ENCODE measurements at regions not wholly inside any gene's neighbourhood (a gene's known extent, or its start where the extent isn't known, plus 50 kb on each side); places are given as distances from the start of the nearest gene placed in this dataset.
A peak's percentile ranks its signal among the peaks of the same experiment; 100 is the strongest.

DNA sequence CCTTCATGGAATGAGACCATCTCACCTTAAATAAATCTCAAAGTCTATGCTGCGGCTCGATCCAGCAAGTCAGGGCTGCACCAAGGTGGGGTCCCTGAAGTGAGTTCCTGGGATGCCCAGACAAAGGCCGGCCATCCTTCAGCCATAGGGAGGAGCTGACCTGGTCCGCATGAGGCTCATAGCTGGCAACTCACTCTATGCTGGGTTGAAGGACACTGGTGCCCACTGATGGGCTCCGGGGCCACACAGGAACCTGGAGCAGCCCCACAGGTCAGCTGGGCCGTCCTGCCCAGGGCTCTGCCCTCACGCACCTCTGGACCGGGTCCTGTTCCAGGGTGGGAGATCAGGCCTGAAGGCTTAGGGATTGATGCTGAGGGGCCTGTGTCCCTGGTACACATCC is 1339.3 kb downstream of the TBC1D22A start:
- peaks cover 44% of the 10 kb centered on the region for H3K4me1 ChIP-seq (ENCODE audit: insufficient read depth, low read length, poor library complexity, severe bottlenecking)

DNA sequence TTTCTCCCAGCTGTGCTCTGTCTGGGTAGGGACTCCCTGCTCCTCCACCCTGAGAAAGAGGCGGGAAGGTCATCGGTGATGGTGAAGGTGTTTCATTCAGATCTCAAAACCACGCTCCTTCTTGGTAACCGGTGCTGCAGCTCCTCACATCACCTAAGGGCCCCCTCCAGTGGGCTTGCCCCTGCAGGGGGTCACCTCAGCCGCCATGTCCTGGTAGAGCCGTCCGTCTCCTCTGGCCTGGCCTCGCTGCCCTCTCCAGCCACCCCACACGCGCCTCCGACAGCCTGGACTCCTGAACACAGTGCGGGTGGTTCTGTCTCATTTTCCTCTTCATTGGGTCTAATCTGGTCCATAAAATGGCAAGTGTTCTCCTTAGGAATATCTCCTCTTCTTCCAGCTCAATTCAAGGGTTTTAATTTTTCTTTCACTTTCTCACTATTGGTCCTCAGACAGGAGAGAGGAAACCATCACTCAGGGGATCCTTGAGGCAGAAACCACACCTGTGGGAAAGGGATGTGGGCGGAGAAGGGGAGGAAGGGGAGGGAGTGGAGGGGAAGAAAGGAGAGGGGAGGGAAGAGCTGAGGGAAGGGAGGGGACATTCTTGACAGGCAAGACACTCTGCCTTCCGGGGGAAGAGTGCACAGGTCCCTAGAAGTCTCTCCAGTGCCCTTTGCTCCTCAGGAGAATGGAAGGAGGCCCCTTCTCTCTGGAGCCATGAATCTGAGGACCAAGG is 1338.4 kb downstream of the TBC1D22A start:
- Histone ChIP-seq H3K9ac (ENCODE audit: low read depth, low read length, poor library complexity, severe bottlenecking) (peak overlapping the region; percentile 67), H4K20me1 (ENCODE audit: insufficient read depth, low read length, poor library complexity, severe bottlenecking) (no peaks in the 10 kb centered on the region), H3K4me1 (ENCODE audit: insufficient read depth, low read length, poor library complexity, severe bottlenecking) (peaks cover 49% of the 10 kb centered on the region), H3K36me3 (ENCODE audit: insufficient read depth, low read length) (no peaks in the 10 kb centered on the region), H3K4me2 (ENCODE audit: low read depth, low read length, poor library complexity, severe bottlenecking) (no peak overlapping the region), H3K4me3 (ENCODE audit: low read length, poor library complexity, severe bottlenecking) (no peak overlapping the region), H3K9me3 (ENCODE audit: insufficient read depth, low read depth, low read length) (no peaks in the 10 kb centered on the region), H2AFZ (ENCODE audit: low read length) (no peak overlapping the region), H3K9me2 (replicated peaks; ENCODE audit: low read depth, low read length) (no peaks in the 10 kb centered on the region), H3K79me2 (ENCODE audit: insufficient read depth, low read length) (no peaks in the 10 kb centered on the region), H3F3A (ENCODE audit: low read depth) (peaks cover 8% of the 10 kb centered on the region; the same call in 1 of the 2 replicates), H3K27me3 (ENCODE audit: insufficient read depth, low read length, poor library complexity, severe bottlenecking) (no peaks in the 10 kb centered on the region)
- no peak for TF ChIP-seq EZH2phosphoT487 (IDR thresholded peaks at IDR 0.05; ENCODE audit: borderline replicate concordance)
- TF ChIP-seq, protein P1, sequence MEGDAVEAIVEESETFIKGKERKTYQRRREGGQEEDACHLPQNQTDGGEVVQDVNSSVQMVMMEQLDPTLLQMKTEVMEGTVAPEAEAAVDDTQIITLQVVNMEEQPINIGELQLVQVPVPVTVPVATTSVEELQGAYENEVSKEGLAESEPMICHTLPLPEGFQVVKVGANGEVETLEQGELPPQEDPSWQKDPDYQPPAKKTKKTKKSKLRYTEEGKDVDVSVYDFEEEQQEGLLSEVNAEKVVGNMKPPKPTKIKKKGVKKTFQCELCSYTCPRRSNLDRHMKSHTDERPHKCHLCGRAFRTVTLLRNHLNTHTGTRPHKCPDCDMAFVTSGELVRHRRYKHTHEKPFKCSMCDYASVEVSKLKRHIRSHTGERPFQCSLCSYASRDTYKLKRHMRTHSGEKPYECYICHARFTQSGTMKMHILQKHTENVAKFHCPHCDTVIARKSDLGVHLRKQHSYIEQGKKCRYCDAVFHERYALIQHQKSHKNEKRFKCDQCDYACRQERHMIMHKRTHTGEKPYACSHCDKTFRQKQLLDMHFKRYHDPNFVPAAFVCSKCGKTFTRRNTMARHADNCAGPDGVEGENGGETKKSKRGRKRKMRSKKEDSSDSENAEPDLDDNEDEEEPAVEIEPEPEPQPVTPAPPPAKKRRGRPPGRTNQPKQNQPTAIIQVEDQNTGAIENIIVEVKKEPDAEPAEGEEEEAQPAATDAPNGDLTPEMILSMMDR (conservative IDR thresholded peaks at IDR 0.05; ENCODE audit: low read length), result no peak

More for the DNA sequence above, 1339.3 kb downstream of the TBC1D22A start:
- Histone ChIP-seq H3F3A (ENCODE audit: low read depth) (peaks cover 8% of the 10 kb centered on the region; the same call in 1 of the 2 replicates), H2AFZ (ENCODE audit: low read length) (no peak overlapping the region), H3K4me2 (ENCODE audit: low read depth, low read length, poor library complexity, severe bottlenecking) (no peak overlapping the region), H3K36me3 (ENCODE audit: insufficient read depth, low read length) (no peaks in the 10 kb centered on the region), H3K79me2 (ENCODE audit: insufficient read depth, low read length) (no peaks in the 10 kb centered on the region), H4K20me1 (ENCODE audit: insufficient read depth, low read length, poor library complexity, severe bottlenecking) (no peaks in the 10 kb centered on the region), H3K27me3 (ENCODE audit: insufficient read depth, low read length, poor library complexity, severe bottlenecking) (no peaks in the 10 kb centered on the region), H3K9ac (ENCODE audit: low read depth, low read length, poor library complexity, severe bottlenecking) (no peak overlapping the region), H3K9me3 (ENCODE audit: insufficient read depth, low read depth, low read length) (no peaks in the 10 kb centered on the region), H3K4me3 (ENCODE audit: low read length, poor library complexity, severe bottlenecking) (no peak overlapping the region), H3K9me2 (replicated peaks; ENCODE audit: low read depth, low read length) (no peaks in the 10 kb centered on the region)
- TF ChIP-seq, protein P1 (conservative IDR thresholded peaks at IDR 0.05; ENCODE audit: low read length), result no peak
- TF ChIP-seq EZH2phosphoT487 (IDR thresholded peaks at IDR 0.05; ENCODE audit: borderline replicate concordance), result no peak

DNA sequence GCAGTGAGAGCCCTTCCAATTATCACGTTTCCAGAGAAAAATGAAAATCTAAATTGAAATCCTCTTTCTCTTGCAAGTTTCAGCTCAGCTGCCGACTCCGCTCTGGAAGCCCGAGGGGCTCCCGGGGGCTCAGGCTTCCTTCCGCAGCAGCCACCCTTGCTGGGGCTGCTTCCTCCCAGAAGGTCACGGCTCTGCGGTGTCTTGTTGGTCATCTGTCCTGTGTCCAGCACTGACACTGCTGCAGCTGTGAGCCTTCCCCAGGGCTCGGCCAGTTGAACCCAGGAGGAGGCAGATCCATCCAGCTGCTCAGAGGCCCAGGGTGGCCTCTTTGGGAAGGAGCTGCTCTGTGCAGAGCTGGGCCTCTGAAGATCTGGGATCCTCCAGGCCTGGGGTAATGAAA is 1337.2 kb downstream of the TBC1D22A start:
- no peak overlapping the region for H3K4me2 ChIP-seq (ENCODE audit: low read depth, low read length, poor library complexity, severe bottlenecking)
- no peak overlapping the region for H3K4me3 ChIP-seq (ENCODE audit: low read length, poor library complexity, severe bottlenecking)
- no peak for TF ChIP-seq EZH2phosphoT487 (IDR thresholded peaks at IDR 0.05; ENCODE audit: borderline replicate concordance)
- TF ChIP-seq, protein P1 (conservative IDR thresholded peaks at IDR 0.05; ENCODE audit: low read length), result no peak
- no peaks in the 10 kb centered on the region for H3K36me3 ChIP-seq (ENCODE audit: insufficient read depth, low read length)
- no peaks in the 10 kb centered on the region for H3K27me3 ChIP-seq (ENCODE audit: insufficient read depth, low read length, poor library complexity, severe bottlenecking)
- no peaks in the 10 kb centered on the region for H3K9me2 ChIP-seq (replicated peaks; ENCODE audit: low read depth, low read length)
- H3F3A ChIP-seq (ENCODE audit: low read depth), result peaks cover 8% of the 10 kb centered on the region; the same call in 1 of the 2 replicates
- peak overlapping the region; percentile 67 for H3K9ac ChIP-seq (ENCODE audit: low read depth, low read length, poor library complexity, severe bottlenecking)
- no peaks in the 10 kb centered on the region for H4K20me1 ChIP-seq (ENCODE audit: insufficient read depth, low read length, poor library complexity, severe bottlenecking)
- H3K4me1 ChIP-seq (ENCODE audit: insufficient read depth, low read length, poor library complexity, severe bottlenecking), result peaks cover 57% of the 10 kb centered on the region
- no peaks in the 10 kb centered on the region for H3K9me3 ChIP-seq (ENCODE audit: insufficient read depth, low read depth, low read length)
- no peak overlapping the region for H2AFZ ChIP-seq (ENCODE audit: low read length)
- H3K79me2 ChIP-seq (ENCODE audit: insufficient read depth, low read length), result no peaks in the 10 kb centered on the region
